Neuronal stem cell (in vitro differentiated cells): ENCODE measurements at regions not wholly inside any gene's neighbourhood (a gene's known extent, or its start where the extent isn't known, plus 50 kb on each side); places are given as distances from the start of the nearest gene placed in this dataset.

Source experiments
- DNase-seq: peaks from one replicate; pipeline ENCODE4 v3.0.0-alpha.2; 2013; ENCODE audit warnings: low spot score
- H2AFZ ChIP-seq: one replicate; pipeline ENCODE4 v1.6.1; 2013; ENCODE audit warnings: mild to moderate bottlenecking, low read length, inconsistent platforms
- H2AK5ac ChIP-seq: 2 replicates; pipeline ENCODE4 v1.6.1; 2013; ENCODE audit warnings: low read depth, mild to moderate bottlenecking, inconsistent platforms, low read length, moderate library complexity, mixed read lengths
- H2BK120ac ChIP-seq: 2 replicates; pipeline ENCODE4 v1.6.1; 2013; ENCODE audit warnings: low read depth, mild to moderate bottlenecking, inconsistent platforms, low read length, moderate library complexity, mixed read lengths
- H2BK12ac ChIP-seq: one replicate; pipeline ENCODE4 v1.6.1; 2013; ENCODE audit warnings: low read length, inconsistent platforms
- H2BK15ac ChIP-seq: 2 replicates; pipeline ENCODE4 v1.6.1; 2013; ENCODE audit warnings: mild to moderate bottlenecking, low read length, inconsistent platforms, mixed read lengths
- H2BK5ac ChIP-seq: one replicate; pipeline ENCODE4 v1.6.1; 2013; ENCODE audit warnings: inconsistent platforms, mild to moderate bottlenecking, low read length, moderate library complexity
- H3K14ac ChIP-seq: one replicate; pipeline ENCODE4 v1.6.1; 2013; ENCODE audit warnings: low read length, inconsistent platforms
- H3K18ac ChIP-seq: 2 replicates; pipeline ENCODE4 v1.6.1; 2013; ENCODE audit warnings: low read length, inconsistent platforms
- H3K23ac ChIP-seq: 2 replicates; pipeline ENCODE4 v1.6.1; 2013; ENCODE audit warnings: low read depth, mild to moderate bottlenecking, mixed read lengths, low read length, inconsistent platforms; ENCODE audit not compliant: poor library complexity
- H3K27ac ChIP-seq: replicated peaks from 3 replicates; pipeline ENCODE4 v1.5.1; 2013; ENCODE audit warnings: low read length, inconsistent platforms
- H3K27me3 ChIP-seq, 3 experiments: 2 replicates each; pipeline ENCODE4 v1.6.1; 2013; ENCODE audit warnings: low read length in 3 of 3, mild to moderate bottlenecking in 2 of 3, inconsistent platforms in 1 of 3, low read depth in 1 of 3, mixed read lengths in 1 of 3, moderate library complexity in 1 of 3; ENCODE audit not compliant: control insufficient read depth in 3 of 3, insufficient read depth in 3 of 3
- H3K36me3 ChIP-seq, 2 donors: replicated peaks in 1 of 2; 2 replicates each; pipeline ENCODE4 v1.6.1; 2013; ENCODE audit warnings: low read length in 2 of 2; ENCODE audit not compliant: control insufficient read depth in 2 of 2, insufficient read depth in 2 of 2
- H3K4ac ChIP-seq: 2 replicates; pipeline ENCODE4 v1.6.1; 2013; ENCODE audit warnings: inconsistent platforms, mild to moderate bottlenecking, low read length, moderate library complexity
- H3K4me1 ChIP-seq, 2 donors: 1 replicate in 1 of 2; 2 replicates in 1 of 2; pipeline ENCODE4 v1.6.1; 2013; ENCODE audit warnings: low read length in 2 of 2, low read depth in 1 of 2; ENCODE audit not compliant: control insufficient read depth in 2 of 2, insufficient read depth in 1 of 2
- H3K4me2 ChIP-seq: one replicate; pipeline ENCODE4 v1.6.1; 2013; ENCODE audit warnings: mild to moderate bottlenecking, low read length, inconsistent platforms; ENCODE audit not compliant: insufficient read depth, poor library complexity, severe bottlenecking
- H3K4me3 ChIP-seq, 2 donors: 2 replicates each; pipeline ENCODE4 v1.5.1; 2013; ENCODE audit warnings: low read length in 2 of 2, mild to moderate bottlenecking in 2 of 2, inconsistent platforms in 1 of 2, moderate library complexity in 1 of 2
- H3K79me1 ChIP-seq: one replicate; pipeline ENCODE4 v1.6.1; 2013; ENCODE audit warnings: low read depth, mild to moderate bottlenecking, inconsistent platforms, low read length, moderate library complexity
- H3K9ac ChIP-seq: one replicate; pipeline ENCODE4 v1.6.1; 2013; ENCODE audit warnings: mild to moderate bottlenecking, low read depth, low read length, inconsistent platforms; ENCODE audit not compliant: poor library complexity
- H3K9me3 ChIP-seq, 2 donors: replicated peaks in 1 of 2; 2 replicates each; pipeline versions ENCODE3 to v1.6.1; 2013; ENCODE audit warnings: low read length in 2 of 2, mild to moderate bottlenecking in 2 of 2, inconsistent platforms in 1 of 2, low read depth in 1 of 2, mixed read lengths in 1 of 2, moderate library complexity in 1 of 2; ENCODE audit not compliant: control insufficient read depth in 2 of 2, insufficient read depth in 1 of 2
- H4K8ac ChIP-seq: one replicate; pipeline ENCODE4 v1.6.1; 2013; ENCODE audit warnings: low read depth, mild to moderate bottlenecking, inconsistent platforms, low read length, moderate library complexity
- H4K91ac ChIP-seq: one replicate; pipeline ENCODE4 v1.6.1; 2013; ENCODE audit warnings: low read length, low read depth, mild to moderate bottlenecking, inconsistent platforms; ENCODE audit not compliant: poor library complexity
- WGBS, 2 donors: extraction: QIAGEN DNeasy Blood & Tissue Kit; methylation state at CpG; one replicate each; pipeline ENCODE4 v1.1.7; 2013; ENCODE audit warnings: missing lambda C conversion rate in 2 of 2, mixed read lengths in 1 of 2; ENCODE audit not compliant: insufficient read length in 2 of 2, insufficient replicate concordance in 1 of 2; ENCODE audit errors: extremely low coverage in 2 of 2; 5-methylcytosine and 5-hydroxymethylcytosine counted together

- Histone ChIP-seq H3K4ac (no peak overlapping the region), H3K27ac (no peak overlapping the region), H3K4me1 (no peaks in the 10 kb centered on the region), H2AK5ac (no peak overlapping the region), H4K8ac (no peak overlapping the region), H3K23ac (no peak overlapping the region), H2BK15ac (no peak overlapping the region), H3K18ac (no peak overlapping the region), H3K9ac (no peak overlapping the region), H3K79me1 (no peaks in the 10 kb centered on the region), H3K27me3 (no peaks in the 10 kb centered on the region), H2AFZ (no peak overlapping the region), H3K14ac (no peak overlapping the region), H2BK120ac (no peak overlapping the region), H2BK5ac (no peak overlapping the region), H2BK12ac (no peak overlapping the region), H3K36me3 (no peaks in the 10 kb centered on the region), H4K91ac (no peak overlapping the region), H3K4me3 (no peak overlapping the region), H3K4me2 (no peak overlapping the region), H3K9me3 (no peaks in the 10 kb centered on the region)
- no peak for DNase-seq
- no CpG with 5 or more reads among the region's 4 CpGs for WGBS, 2 donors
These were observed 1727.3 kb downstream of the SUCLG1 start for GRCh38 chr2:82731824-82732223.

GRCh38 chr2:82730811-82731210 lies 1728.3 kb downstream of the SUCLG1 start:
- Histone ChIP-seq H3K18ac (no peak overlapping the region), H3K4me3 (no peak overlapping the region), H3K27ac (no peak overlapping the region), H2BK120ac (no peak overlapping the region), H3K4ac (no peak overlapping the region), H4K8ac (no peak overlapping the region), H3K4me1 (no peaks in the 10 kb centered on the region), H3K36me3 (no peaks in the 10 kb centered on the region), H3K79me1 (no peaks in the 10 kb centered on the region), H3K9ac (no peak overlapping the region), H3K27me3 (no peaks in the 10 kb centered on the region), H2BK5ac (no peak overlapping the region), H3K9me3 (no peaks in the 10 kb centered on the region), H3K4me2 (no peak overlapping the region), H2AFZ (no peak overlapping the region), H2AK5ac (no peak overlapping the region), H3K14ac (no peak overlapping the region), H3K23ac (no peak overlapping the region), H2BK12ac (no peak overlapping the region), H4K91ac (no peak overlapping the region), H2BK15ac (no peak overlapping the region)
- no CpG with 5 or more reads among the region's 1 CpG for WGBS, 2 donors
- no peak for DNase-seq

GRCh38 chr2:82728090-82728489 lies 1731.0 kb downstream of the SUCLG1 start:
- Histone ChIP-seq H4K91ac (no peak overlapping the region), H3K18ac (no peak overlapping the region), H3K4me2 (no peak overlapping the region), H3K4me3 (no peak overlapping the region), H3K9ac (no peak overlapping the region), H3K9me3 (no peaks in the 10 kb centered on the region), H2BK5ac (no peak overlapping the region), H3K14ac (no peak overlapping the region), H3K4ac (no peak overlapping the region), H2BK12ac (no peak overlapping the region), H3K4me1 (no peaks in the 10 kb centered on the region), H2BK120ac (no peak overlapping the region), H3K23ac (no peak overlapping the region), H3K27me3 (no peaks in the 10 kb centered on the region), H2BK15ac (no peak overlapping the region), H2AK5ac (no peak overlapping the region), H4K8ac (no peak overlapping the region), H3K79me1 (no peaks in the 10 kb centered on the region), H3K36me3 (no peaks in the 10 kb centered on the region), H2AFZ (no peak overlapping the region), H3K27ac (no peak overlapping the region)
- DNase-seq: no peak
- WGBS, 2 donors: no CpG with 5 or more reads among the region's 2 CpGs

GRCh38 chr2:82708681-82709080 lies 1750.4 kb downstream of the SUCLG1 start:
- Histone ChIP-seq H3K4me3 (no peak overlapping the region), H3K4ac (no peak overlapping the region), H3K36me3 (no peaks in the 10 kb centered on the region), H3K18ac (no peak overlapping the region), H3K9ac (no peak overlapping the region), H4K91ac (no peak overlapping the region), H3K27me3 (no peaks in the 10 kb centered on the region), H2AFZ (no peak overlapping the region), H3K9me3 (no peaks in the 10 kb centered on the region), H3K4me1 (no peaks in the 10 kb centered on the region), H2BK15ac (no peak overlapping the region), H3K79me1 (no peaks in the 10 kb centered on the region), H2BK5ac (no peak overlapping the region), H3K14ac (no peak overlapping the region), H4K8ac (no peak overlapping the region), H2BK12ac (no peak overlapping the region), H3K4me2 (no peak overlapping the region), H2BK120ac (no peak overlapping the region), H3K27ac (no peak overlapping the region), H2AK5ac (no peak overlapping the region), H3K23ac (no peak overlapping the region)
- no CpG with 5 or more reads among the region's 2 CpGs for WGBS, 2 donors
- DNase-seq: no peak
